ENCODE measurements at regions not wholly inside any gene's neighbourhood (a gene's known extent, or its start where the extent isn't known, plus 50 kb on each side); places are given as distances from the start of the nearest gene placed in this dataset.

- no peak for TF ChIP-seq CTCF (IDR thresholded peaks at IDR 0.05)
- no peak for TF ChIP-seq EP300 (IDR thresholded peaks at IDR 0.05)
- TF ChIP-seq POLR2AphosphoS5 (IDR thresholded peaks at IDR 0.05), result no peak
Measured at GRCh38 chr5:73370095-73370494, 78.5 kb downstream of the FOXD1 start.

All from stomach (tissue), 4 donors.